ENCODE measurements at regions not wholly inside any gene's neighbourhood (a gene's known extent, or its start where the extent isn't known, plus 50 kb on each side); places are given as distances from the start of the nearest gene placed in this dataset.

- DNase-seq (ENCODE audit: low read depth, low spot score) (no peak), ATAC-seq (no peak)
- in situ Hi-C loops (cut with HindIII; ENCODE audit: low pct_unique_long_range_greater_than_20kb, low sequenced_read_pairs) = no loop called here
- no peak overlapping the region for H3K4me3 ChIP-seq (ENCODE audit: low read depth in 2 of 2, low read length in 2 of 2)
- no peaks in the 10 kb centered on the region for H3K9me3 ChIP-seq (ENCODE audit: control insufficient read depth, insufficient read depth, low read depth, low read length)
- intact Hi-C loops (cut with micrococcal nuclease; ENCODE audit: unreplicated experiment) = no loop called here
- no TSS peak for BruUV-seq (replicated peaks)
- no peaks in the 10 kb centered on the region for H3K36me3 ChIP-seq (ENCODE audit: control insufficient read depth, insufficient read depth, low read length)
- H3K4me1 ChIP-seq (ENCODE audit: control insufficient read depth, insufficient read depth, low read length) = no peaks in the 10 kb centered on the region
- H3K27me3 ChIP-seq (ENCODE audit: control insufficient read depth, insufficient read depth, low read length) = no peaks in the 10 kb centered on the region
- TF ChIP-seq REST (IDR thresholded peaks at IDR 0.05; ENCODE audit: insufficient read depth in 1 of 2, low read depth in 2 of 2, low read length in 1 of 2) (no peak), POLR2AphosphoS5 (IDR thresholded peaks at IDR 0.05; ENCODE audit: low read depth, low read length) (no peak), SIN3A (IDR thresholded peaks at IDR 0.05; ENCODE audit: borderline replicate concordance, insufficient read depth, low read depth, low read length) (no peak), CTCF (IDR thresholded peaks at IDR 0.05) (no peak)
- ChIA-PET CTCF (no interaction called here), POLR2A (interaction anchor here (0.7 kb wide), 1 partner anchor 438 kb away, joined by 7 read pairs; no protein-coding TSS in a partner anchor)
- H3K27ac ChIP-seq (ENCODE audit: low read length) = no peak overlapping the region
These were observed 95.8 kb upstream of the CRHR1 start for GRCh38 chr17:45688353-45688752.

- ATAC-seq = no peak
- in situ Hi-C loops (cut with HindIII; ENCODE audit: low pct_unique_long_range_greater_than_20kb, low sequenced_read_pairs) (no loop called here), intact Hi-C loops (cut with micrococcal nuclease; ENCODE audit: unreplicated experiment) (no loop called here)
- no peak for DNase-seq (ENCODE audit: low read depth, low spot score)
- no peaks in the 10 kb centered on the region for H3K4me1 ChIP-seq (ENCODE audit: control insufficient read depth, insufficient read depth, low read length)
- BruUV-seq (replicated peaks) = no TSS peak
- TF ChIP-seq REST (IDR thresholded peaks at IDR 0.05; ENCODE audit: insufficient read depth in 1 of 2, low read depth in 2 of 2, low read length in 1 of 2) (no peak), POLR2AphosphoS5 (IDR thresholded peaks at IDR 0.05; ENCODE audit: low read depth, low read length) (no peak), CTCF (IDR thresholded peaks at IDR 0.05) (no peak)
- H3K4me3 ChIP-seq (ENCODE audit: low read depth in 2 of 2, low read length in 2 of 2) = no peak overlapping the region
- H3K9me3 ChIP-seq (ENCODE audit: control insufficient read depth, insufficient read depth, low read depth, low read length) = no peaks in the 10 kb centered on the region
- ChIA-PET CTCF (no interaction called here), POLR2A (no interaction called here)
- no peaks in the 10 kb centered on the region for H3K27me3 ChIP-seq (ENCODE audit: control insufficient read depth, insufficient read depth, low read length)
- no peak overlapping the region for H3K27ac ChIP-seq (ENCODE audit: low read length)
- H3K36me3 ChIP-seq (ENCODE audit: control insufficient read depth, insufficient read depth, low read length) = no peaks in the 10 kb centered on the region
These were observed 95.3 kb upstream of the CRHR1 start for GRCh38 chr17:45688820-45689219.

Data from Panc1 (cell line).